ENCODE measurements at regions not wholly inside any gene's neighbourhood (a gene's known extent, or its start where the extent isn't known, plus 50 kb on each side); places are given as distances from the start of the nearest gene placed in this dataset.

GRCh38 chr10:30151581-30152389 lies 92.4 kb upstream of the JCAD start:
- FAIRE-seq (no peak), ATAC-seq (peak; percentile 74), DNase-seq (ENCODE audit: low read depth, low spot score) (no peak)
- WGBS (ENCODE audit: insufficient coverage, insufficient replicate concordance, low lambda C conversion rate, missing lambda C conversion rate): 26% methylated on average over 8 of the region's 8 CpGs
- ChIA-PET SMC1A (ENCODE audit: uncharacterized antibody, unreplicated experiment) (interaction anchor here (0.7 to 0.8 kb wide), 2 partner anchors 62 to 123 kb away, joined by 3 read pairs; no protein-coding TSS in a partner anchor), RAD21 (ENCODE audit: unreplicated experiment) (no interaction called here), POLR2A (no interaction called here), CTCF (no interaction called here)
- Histone ChIP-seq H3K36me3 (ENCODE audit: control insufficient read depth in 2 of 2, insufficient read depth in 2 of 2, low read length in 1 of 2) (no peaks in the 10 kb centered on the region), H3K4me2 (ENCODE audit: control insufficient read depth, insufficient read depth) (no peak overlapping the region), H3K79me2 (ENCODE audit: control insufficient read depth, insufficient read depth, low read length) (no peaks in the 10 kb centered on the region), H3K4me1 (ENCODE audit: control insufficient read depth, insufficient read depth, low read length) (peaks cover 5% of the 10 kb centered on the region; the same call in 1 of the 2 replicates), H3K27ac (ENCODE audit: control insufficient read depth, insufficient read depth) (no peak overlapping the region), H3K27me3 (replicated peaks in 1 of 2; ENCODE audit: control insufficient read depth in 2 of 2, insufficient read depth in 2 of 2, low read length in 1 of 2) (no peaks in the 10 kb centered on the region; a peak in 1 of 4 replicates), H3K4me3 (no peak overlapping the region), H3K9me3 (replicated peaks; ENCODE audit: control insufficient read depth, insufficient read depth, low read length) (peaks cover 9% of the 10 kb centered on the region; the same call in 2 of the 3 replicates), H4K20me1 (ENCODE audit: control insufficient read depth, insufficient read depth) (no peaks in the 10 kb centered on the region), H2AFZ (ENCODE audit: control insufficient read depth, low read depth, low read length) (no peak overlapping the region), H3K9ac (ENCODE audit: control insufficient read depth, insufficient read depth, low read length) (no peak overlapping the region)
- intact Hi-C loops (cut with micrococcal nuclease; ENCODE audit: unreplicated experiment): no loop called here
- BruUV-seq (replicated peaks): no TSS peak
- in situ Hi-C loops (cut with MboI): no loop called here
- TF ChIP-seq, protein P1, sequence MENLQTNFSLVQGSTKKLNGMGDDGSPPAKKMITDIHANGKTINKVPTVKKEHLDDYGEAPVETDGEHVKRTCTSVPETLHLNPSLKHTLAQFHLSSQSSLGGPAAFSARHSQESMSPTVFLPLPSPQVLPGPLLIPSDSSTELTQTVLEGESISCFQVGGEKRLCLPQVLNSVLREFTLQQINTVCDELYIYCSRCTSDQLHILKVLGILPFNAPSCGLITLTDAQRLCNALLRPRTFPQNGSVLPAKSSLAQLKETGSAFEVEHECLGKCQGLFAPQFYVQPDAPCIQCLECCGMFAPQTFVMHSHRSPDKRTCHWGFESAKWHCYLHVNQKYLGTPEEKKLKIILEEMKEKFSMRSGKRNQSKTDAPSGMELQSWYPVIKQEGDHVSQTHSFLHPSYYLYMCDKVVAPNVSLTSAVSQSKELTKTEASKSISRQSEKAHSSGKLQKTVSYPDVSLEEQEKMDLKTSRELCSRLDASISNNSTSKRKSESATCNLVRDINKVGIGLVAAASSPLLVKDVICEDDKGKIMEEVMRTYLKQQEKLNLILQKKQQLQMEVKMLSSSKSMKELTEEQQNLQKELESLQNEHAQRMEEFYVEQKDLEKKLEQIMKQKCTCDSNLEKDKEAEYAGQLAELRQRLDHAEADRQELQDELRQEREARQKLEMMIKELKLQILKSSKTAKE (IDR thresholded peaks at IDR 0.05; ENCODE audit: low read depth, poor library complexity, severe bottlenecking): no peak
- TF ChIP-seq RELA (IDR thresholded peaks at IDR 0.05; ENCODE audit: borderline replicate concordance, partially characterized antibody) (no peak), ZNF24 (IDR thresholded peaks at IDR 0.05) (no peak), ASH2L (IDR thresholded peaks at IDR 0.05; ENCODE audit: borderline replicate concordance, low read depth) (no peak), PBX3 (IDR thresholded peaks at IDR 0.05; ENCODE audit: insufficient replicate concordance, low read depth, low read length) (no peak), MEF2B (IDR thresholded peaks at IDR 0.05; ENCODE audit: partially characterized antibody, poor library complexity, severe bottlenecking) (peak; percentile 26), ZBTB11 (CRISPR knock-in tag; IDR thresholded peaks at IDR 0.05) (no peak), POLR2AphosphoS5 (IDR thresholded peaks at IDR 0.05; ENCODE audit: low read length) (no peak), RUNX3 (IDR thresholded peaks at IDR 0.05; ENCODE audit: low read length) (peak; percentile 35), TCF12 (IDR thresholded peaks at IDR 0.05; ENCODE audit: low read depth, low read length) (0 out of 2 replicates have a peak, but pooled peaks have one; percentile 33), CBX5 (IDR thresholded peaks at IDR 0.05; ENCODE audit: low read depth) (0 out of 2 replicates have a peak, but pooled peaks have one; percentile 20)
- TF ChIP-seq, protein P2, sequence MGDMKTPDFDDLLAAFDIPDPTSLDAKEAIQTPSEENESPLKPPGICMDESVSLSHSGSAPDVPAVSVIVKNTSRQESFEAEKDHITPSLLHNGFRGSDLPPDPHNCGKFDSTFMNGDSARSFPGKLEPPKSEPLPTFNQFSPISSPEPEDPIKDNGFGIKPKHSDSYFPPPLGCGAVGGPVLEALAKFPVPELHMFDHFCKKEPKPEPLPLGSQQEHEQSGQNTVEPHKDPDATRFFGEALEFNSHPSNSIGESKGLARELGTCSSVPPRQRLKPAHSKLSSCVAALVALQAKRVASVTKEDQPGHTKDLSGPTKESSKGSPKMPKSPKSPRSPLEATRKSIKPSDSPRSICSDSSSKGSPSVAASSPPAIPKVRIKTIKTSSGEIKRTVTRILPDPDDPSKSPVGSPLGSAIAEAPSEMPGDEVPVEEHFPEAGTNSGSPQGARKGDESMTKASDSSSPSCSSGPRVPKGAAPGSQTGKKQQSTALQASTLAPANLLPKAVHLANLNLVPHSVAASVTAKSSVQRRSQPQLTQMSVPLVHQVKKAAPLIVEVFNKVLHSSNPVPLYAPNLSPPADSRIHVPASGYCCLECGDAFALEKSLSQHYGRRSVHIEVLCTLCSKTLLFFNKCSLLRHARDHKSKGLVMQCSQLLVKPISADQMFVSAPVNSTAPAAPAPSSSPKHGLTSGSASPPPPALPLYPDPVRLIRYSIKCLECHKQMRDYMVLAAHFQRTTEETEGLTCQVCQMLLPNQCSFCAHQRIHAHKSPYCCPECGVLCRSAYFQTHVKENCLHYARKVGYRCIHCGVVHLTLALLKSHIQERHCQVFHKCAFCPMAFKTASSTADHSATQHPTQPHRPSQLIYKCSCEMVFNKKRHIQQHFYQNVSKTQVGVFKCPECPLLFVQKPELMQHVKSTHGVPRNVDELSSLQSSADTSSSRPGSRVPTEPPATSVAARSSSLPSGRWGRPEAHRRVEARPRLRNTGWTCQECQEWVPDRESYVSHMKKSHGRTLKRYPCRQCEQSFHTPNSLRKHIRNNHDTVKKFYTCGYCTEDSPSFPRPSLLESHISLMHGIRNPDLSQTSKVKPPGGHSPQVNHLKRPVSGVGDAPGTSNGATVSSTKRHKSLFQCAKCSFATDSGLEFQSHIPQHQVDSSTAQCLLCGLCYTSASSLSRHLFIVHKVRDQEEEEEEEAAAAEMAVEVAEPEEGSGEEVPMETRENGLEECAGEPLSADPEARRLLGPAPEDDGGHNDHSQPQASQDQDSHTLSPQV (IDR thresholded peaks at IDR 0.05): no peak

Data from GM12878 (cell line).